DMS79 treated with DMSO at 0.1 percent for 48 hours (cell line): ENCODE measurements at regions not wholly inside any gene's neighbourhood (a gene's known extent, or its start where the extent isn't known, plus 50 kb on each side); places are given as distances from the start of the nearest gene placed in this dataset.

Source experiments
- DNase-seq: peaks from one replicate; lab custom pipeline; 2025; lab: John Stamatoyannopoulos, UW

- peak; percentile 20 for DNase-seq
Measured at GRCh38 chr3:194738254-194739093, 52.8 kb downstream of the FAM43A start.

GRCh38 chr3:194739498-194740284, 54.0 kb downstream of the FAM43A start:
- no peak for DNase-seq

GRCh38 chr3:194740859-194741491, 55.3 kb downstream of the FAM43A start:
- DNase-seq: peak; percentile 58

GRCh38 chr3:194741916-194742315, 56.2 kb downstream of the FAM43A start:
- no peak for DNase-seq

GRCh38 chr3:194744826-194745225, 59.1 kb downstream of the FAM43A start:
- no peak for DNase-seq

- DNase-seq: no peak
Measured at GRCh38 chr3:194745422-194746184, 59.9 kb downstream of the FAM43A start.

GRCh38 chr3:194748225-194748624, 62.5 kb downstream of the FAM43A start:
- DNase-seq: no peak

GRCh38 chr3:194749631-194750490, 64.2 kb downstream of the FAM43A start:
- DNase-seq: no peak

- no peak for DNase-seq
Measured at GRCh38 chr3:194750491-194750828, 64.8 kb downstream of the FAM43A start.

GRCh38 chr3:194755671-194756459, 70.2 kb downstream of the FAM43A start:
- DNase-seq: no peak

- DNase-seq: peak; percentile 31
Measured at GRCh38 chr3:194756460-194756779, 70.7 kb downstream of the FAM43A start.

GRCh38 chr3:194756791-194757325, 71.2 kb downstream of the FAM43A start:
- no peak for DNase-seq

- DNase-seq: no peak
Measured at GRCh38 chr3:194757647-194758061, 72.0 kb downstream of the FAM43A start.

- DNase-seq: no peak
Measured at GRCh38 chr3:194758716-194759115, 73.0 kb downstream of the FAM43A start.

- peak; percentile 45 for DNase-seq
Measured at GRCh38 chr3:194760494-194761137, 74.9 kb downstream of the FAM43A start.

GRCh38 chr3:194761384-194761783, 75.7 kb downstream of the FAM43A start:
- peak; percentile 90 for DNase-seq

- DNase-seq: no peak
Measured at GRCh38 chr3:194766845-194767244, 81.2 kb downstream of the FAM43A start.

- DNase-seq: no peak
Measured at GRCh38 chr3:194767446-194768207, 81.9 kb downstream of the FAM43A start.

- no peak for DNase-seq
Measured at GRCh38 chr3:194768586-194768985, 82.9 kb downstream of the FAM43A start.
